ENCODE measurements at regions not wholly inside any gene's neighbourhood (a gene's known extent, or its start where the extent isn't known, plus 50 kb on each side); places are given as distances from the start of the nearest gene placed in this dataset.

- H3K27me3 ChIP-seq (replicated peaks in 1 of 4; ENCODE audit: control extremely low read depth in 1 of 4, control insufficient read depth in 3 of 4, insufficient read depth in 4 of 4, low read length in 3 of 4), result no peaks in the 10 kb centered on the region
Measured at GRCh38 chr10:108709927-108710722, 1213.2 kb downstream of the XPNPEP1 start.

More at GRCh38 chr10:108709927-108710722, 1213.2 kb downstream of the XPNPEP1 start:
- Histone ChIP-seq H4K20me1 (ENCODE audit: control insufficient read depth, insufficient read depth, low read length, poor library complexity, severe bottlenecking) (no peaks in the 10 kb centered on the region), H3K27ac (ENCODE audit: low read length in 2 of 2) (no peak overlapping the region), H3K9me3 (ENCODE audit: control extremely low read depth in 1 of 3, control insufficient read depth in 2 of 3, insufficient read depth in 1 of 3, low read length in 2 of 3) (peaks cover 0 to 9% (median 1%) of the 10 kb centered on the region in 3 donors), H3K79me2 (ENCODE audit: control insufficient read depth, insufficient read depth, low read length) (no peaks in the 10 kb centered on the region), H3K4me3 (ENCODE audit: control extremely low read depth in 1 of 5, extremely low read depth in 1 of 5, insufficient read depth in 1 of 5, low read depth in 2 of 5, low read length in 4 of 5) (no peak overlapping the region), H3K36me3 (replicated peaks in 1 of 2; ENCODE audit: control extremely low read depth in 1 of 2, control insufficient read depth in 1 of 2, extremely low read depth in 1 of 2, insufficient read depth in 2 of 2, low read length in 1 of 2) (no peaks in the 10 kb centered on the region), H3K9ac (ENCODE audit: low read length) (no peak overlapping the region), H3K4me1 (ENCODE audit: control insufficient read depth in 2 of 2, insufficient read depth in 2 of 2, low read length in 2 of 2) (no peaks in the 10 kb centered on the region), H2AFZ (ENCODE audit: insufficient read depth, low read depth, low read length, poor library complexity, severe bottlenecking) (no peak overlapping the region), H3K4me2 (replicated peaks; ENCODE audit: low read depth, low read length, poor library complexity, severe bottlenecking) (no peak overlapping the region)
- TF ChIP-seq CTCF (IDR thresholded peaks at IDR 0.05) (no peak), EZH2 (IDR thresholded peaks at IDR 0.05; ENCODE audit: borderline replicate concordance, insufficient read depth, low read depth, low read length, poor library complexity, severe bottlenecking) (no peak)
- DNase-seq (no peak), ATAC-seq (ENCODE audit: low read depth) (no peak)
- intact Hi-C loops (cut with micrococcal nuclease), result no loop called here
- no CpG with 5 or more reads among the region's 5 CpGs for WGBS (ENCODE audit: insufficient coverage)
- peaks cover 8% of the 10 kb centered on the region for H3K9me3 Mint-ChIP-seq (ENCODE audit: insufficient read depth)
- no peaks in the 10 kb centered on the region for H3K27me3 Mint-ChIP-seq
- no peak overlapping the region for H3K4me3 Mint-ChIP-seq
- no peaks in the 10 kb centered on the region for H3K4me1 Mint-ChIP-seq
- ChIA-PET CTCF (no interaction called here), POLR2A (no interaction called here)
- no peak overlapping the region for H3K27ac Mint-ChIP-seq

Data from B cell (primary cell).